Erythroblast (primary cell): ENCODE measurements at regions not wholly inside any gene's neighbourhood (a gene's known extent, or its start where the extent isn't known, plus 50 kb on each side); places are given as distances from the start of the nearest gene placed in this dataset.

Source experiments
- DNase-seq, 2 experiments: peaks; one replicate each; lab custom pipeline; 2025; lab: John Stamatoyannopoulos, UW
- GATA1 ChIP-seq: IDR thresholded peaks from 2 replicates; pipeline ENCODE4 v1.6.1; 2011; ENCODE audit warnings: low read depth, mild to moderate bottlenecking, control low read depth, low read length, moderate library complexity
- POLR2A ChIP-seq: IDR thresholded peaks from 2 replicates; pipeline ENCODE4 v1.6.1; 2011; ENCODE audit warnings: mild to moderate bottlenecking, low read length

DNA sequence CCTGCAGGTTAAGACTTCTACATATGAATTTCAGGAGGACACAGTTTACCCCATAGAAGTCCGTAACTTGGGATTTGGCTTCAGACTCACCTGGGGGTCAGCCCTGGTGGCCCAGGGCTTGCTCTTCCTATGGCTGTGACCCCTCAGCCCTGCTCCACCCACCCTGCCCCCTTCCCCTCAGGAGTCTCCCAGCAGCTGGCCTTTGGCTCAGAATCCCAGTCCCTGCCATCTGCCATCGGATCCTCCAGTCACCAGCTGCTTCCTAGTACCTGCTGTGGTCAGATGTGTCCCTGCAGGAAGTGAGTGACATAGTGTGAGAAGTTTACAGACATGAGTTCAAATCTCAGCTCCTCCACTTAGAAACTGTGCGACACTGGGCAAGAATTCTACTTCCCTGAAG lies 332.6 kb downstream of the NPHP4 start:
- DNase-seq, result no peak
- no peak for TF ChIP-seq GATA1
- no peak for TF ChIP-seq POLR2A

DNA sequence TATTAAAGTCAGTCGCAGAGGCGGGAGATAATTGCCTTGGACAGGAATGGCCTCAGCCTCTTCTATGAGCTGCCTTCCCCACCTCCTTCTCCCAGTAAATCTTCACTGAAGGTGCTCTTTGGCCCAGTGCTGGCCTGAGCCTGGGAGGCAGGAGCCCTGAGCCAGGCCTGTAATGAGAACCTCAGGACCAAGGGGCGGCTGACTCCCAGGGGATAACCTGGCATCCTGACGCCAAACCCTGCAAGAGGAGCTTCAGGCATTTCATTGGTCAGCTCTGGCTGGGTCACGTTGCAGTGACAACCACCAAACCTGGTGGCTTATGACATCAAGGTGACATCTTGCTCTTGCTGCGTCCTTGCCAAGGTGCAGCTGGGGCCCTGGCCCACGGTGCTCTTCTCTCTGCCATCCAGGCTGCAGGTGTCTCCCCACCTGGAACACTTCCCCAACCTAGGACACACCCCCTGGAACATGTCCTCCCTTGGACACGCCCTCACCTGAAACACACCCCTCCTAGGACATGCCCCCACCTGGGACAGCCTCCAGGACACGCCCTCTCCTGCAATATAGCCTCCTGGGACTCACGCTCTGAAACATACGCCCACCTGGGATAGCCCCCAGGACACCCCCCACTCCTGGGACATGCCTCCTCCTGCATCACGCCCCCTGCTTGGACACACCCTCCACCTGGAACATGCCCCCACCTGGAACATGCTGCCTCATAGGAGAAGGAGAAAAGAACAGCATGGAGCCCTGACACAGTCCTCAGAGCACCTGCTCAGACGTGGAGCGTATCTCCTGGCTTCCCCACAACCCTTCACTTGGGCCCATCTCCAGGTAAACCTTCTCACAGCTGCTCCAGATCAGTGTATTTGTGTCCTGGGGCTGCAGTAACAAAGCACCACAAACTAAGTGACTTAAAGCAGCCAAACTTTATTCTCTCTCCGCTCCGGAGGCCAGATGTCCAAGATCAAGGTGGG lies 333.6 kb downstream of the NPHP4 start:
- TF ChIP-seq POLR2A, result no peak
- no peak for TF ChIP-seq GATA1
- no peak for DNase-seq

- no peak for TF ChIP-seq POLR2A
- no peak for TF ChIP-seq GATA1
- DNase-seq, result no peak
Measured at GRCh38 chr1:5651964-5652821, 340.0 kb downstream of the NPHP4 start.

DNA sequence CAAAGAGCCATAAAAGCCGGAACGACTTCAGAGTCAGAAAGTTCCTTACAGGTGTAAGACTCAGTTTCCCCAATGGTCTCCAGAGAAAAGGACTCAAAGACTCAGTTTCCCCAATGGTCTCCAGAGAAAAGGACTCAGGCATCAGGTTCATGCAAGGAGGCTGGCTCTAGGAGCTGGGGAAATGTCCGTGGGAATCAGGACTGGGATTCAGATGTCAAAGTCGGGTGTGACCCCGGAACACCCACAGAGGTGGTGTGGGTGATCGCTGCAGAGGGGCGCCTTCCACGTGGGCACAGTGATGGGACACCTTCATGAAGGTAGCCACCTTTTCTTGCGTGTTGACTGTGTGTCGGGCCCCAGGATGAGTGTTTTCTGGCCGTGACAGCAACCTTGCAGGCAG lies 340.8 kb downstream of the NPHP4 start:
- TF ChIP-seq POLR2A (no peak), GATA1 (no peak)

GRCh38 chr1:5651027-5651410 lies 341.2 kb downstream of the NPHP4 start:
- no peak for TF ChIP-seq POLR2A
- DNase-seq, result no peak

More for the DNA sequence above, 340.8 kb downstream of the NPHP4 start:
- no peak for DNase-seq

DNA sequence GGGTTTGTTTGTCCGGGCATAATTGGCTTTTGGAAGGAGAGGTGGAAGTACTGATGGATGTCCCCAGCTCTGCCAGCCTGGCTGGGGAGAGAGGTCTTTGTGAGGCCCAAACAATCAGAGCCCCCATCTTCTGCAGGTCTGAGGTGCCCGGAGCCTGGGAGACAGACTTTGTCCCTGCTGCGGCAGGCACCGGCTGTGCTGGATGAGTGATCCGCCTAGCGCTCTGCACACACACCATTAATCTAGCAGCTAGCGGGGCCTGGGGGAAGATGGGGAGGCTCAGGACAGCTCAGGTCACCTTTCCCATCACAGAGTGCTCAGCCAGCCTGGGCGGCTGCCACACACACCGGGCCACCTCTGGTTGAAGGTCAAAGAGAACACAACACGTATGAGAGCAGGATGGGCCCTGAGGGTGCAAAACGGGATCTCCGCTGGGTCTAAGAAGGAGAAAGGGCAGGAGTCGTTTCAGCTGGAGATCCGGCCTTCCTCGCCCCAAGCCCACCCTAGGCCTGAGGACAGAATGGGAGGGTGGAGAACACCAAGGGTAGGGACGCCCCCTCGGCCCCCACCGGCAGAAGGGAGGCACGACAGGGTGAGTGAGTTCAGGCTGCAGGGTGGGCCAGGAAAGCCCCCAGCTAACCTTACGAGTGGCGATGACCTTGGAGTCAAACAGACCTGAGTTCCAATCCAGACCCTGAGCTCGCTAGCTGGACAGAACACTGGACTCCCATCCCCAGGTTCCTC lies 341.8 kb downstream of the NPHP4 start:
- DNase-seq, result no peak
- TF ChIP-seq GATA1 (no peak), POLR2A (no peak)

- TF ChIP-seq GATA1 (no peak), POLR2A (no peak)
- DNase-seq, result no peak
Measured at GRCh38 chr1:5649795-5650194, 342.4 kb downstream of the NPHP4 start.

DNA sequence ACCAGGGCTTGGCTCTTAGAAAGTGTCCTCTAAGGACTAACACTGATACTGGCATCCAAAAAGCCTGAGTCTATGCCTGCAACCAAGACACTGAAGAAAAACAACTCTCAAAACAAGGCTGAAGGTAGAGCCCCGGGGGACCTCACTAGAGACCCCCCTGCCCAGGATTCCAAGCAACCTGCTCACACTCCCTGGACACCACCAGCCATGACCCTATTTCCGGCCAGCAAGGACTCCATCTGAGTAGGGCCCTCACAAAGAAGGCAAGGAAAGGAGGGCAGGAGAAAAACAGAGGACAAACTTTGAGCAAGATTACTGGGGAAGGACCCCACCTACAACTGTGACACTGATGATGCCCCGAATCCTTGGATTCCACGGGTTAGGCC lies 343.1 kb downstream of the NPHP4 start:
- TF ChIP-seq GATA1 (no peak), POLR2A (no peak)
- DNase-seq, result no peak

DNA sequence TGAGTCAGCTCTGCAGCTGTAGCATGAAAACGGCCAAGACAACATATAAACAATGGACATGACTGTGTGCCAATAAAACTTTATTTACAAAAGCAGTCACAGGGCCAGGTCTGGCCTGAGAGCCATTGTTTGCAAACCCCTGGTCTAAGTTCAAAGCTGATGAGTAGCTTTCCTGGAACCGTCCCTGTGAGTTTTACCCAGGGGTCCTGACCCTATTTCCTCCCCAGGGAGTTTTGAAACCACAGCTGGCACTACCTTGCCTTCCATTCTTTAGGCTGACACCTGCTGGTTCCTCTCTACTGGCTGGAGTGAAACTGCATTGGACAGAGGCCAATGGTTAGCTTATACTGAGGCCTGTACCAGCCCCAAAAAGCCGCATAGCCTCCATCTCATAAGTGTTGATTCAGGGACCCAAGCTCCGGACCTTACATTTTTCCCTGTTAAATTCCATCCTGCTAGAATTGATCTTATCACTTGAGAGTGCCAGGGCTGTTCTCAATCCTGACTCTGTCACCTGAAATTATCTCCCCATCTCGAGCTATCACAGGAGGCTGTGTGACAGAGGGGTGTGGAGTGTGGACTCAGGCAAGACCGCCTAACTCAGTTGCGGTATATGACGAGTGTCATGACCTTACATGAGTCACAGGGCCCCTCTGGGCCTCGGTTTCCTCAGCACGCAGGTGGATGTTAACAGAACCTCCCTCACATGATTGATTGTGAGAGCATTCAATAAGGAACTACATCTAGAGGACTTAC lies 343.6 kb downstream of the NPHP4 start:
- TF ChIP-seq GATA1 (no peak), POLR2A (no peak)
- no peak for DNase-seq

DNA sequence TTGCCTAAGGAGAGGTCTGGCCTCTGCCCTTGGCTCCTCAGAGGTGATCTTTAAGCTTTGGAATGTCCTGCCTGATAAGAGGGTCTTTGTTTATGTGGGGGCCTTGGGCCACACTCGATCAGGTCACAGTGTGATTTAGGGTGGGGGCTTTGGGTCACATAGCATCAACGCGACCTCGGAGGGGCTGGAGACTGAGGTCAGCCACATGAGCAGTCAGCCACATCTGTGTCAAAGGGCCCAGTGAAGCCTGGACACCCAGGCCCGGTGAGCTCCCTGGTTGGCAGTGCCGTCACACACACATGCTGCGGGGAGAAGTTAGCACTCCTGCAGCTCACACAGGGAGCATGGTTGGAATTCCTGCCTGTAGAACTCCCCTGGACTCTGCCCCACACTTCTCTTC lies 345.0 kb downstream of the NPHP4 start:
- DNase-seq, result no peak
- no peak for TF ChIP-seq POLR2A
- no peak for TF ChIP-seq GATA1

- TF ChIP-seq GATA1 (no peak), POLR2A (no peak)
- DNase-seq, result no peak
Measured at GRCh38 chr1:5646486-5647149, 345.6 kb downstream of the NPHP4 start.

- no peak for DNase-seq
- TF ChIP-seq GATA1 (no peak), POLR2A (no peak)
Measured at GRCh38 chr1:5645929-5646328, 346.3 kb downstream of the NPHP4 start.
